Fibroblast of lung (primary cell): ENCODE measurements at regions not wholly inside any gene's neighbourhood (a gene's known extent, or its start where the extent isn't known, plus 50 kb on each side); places are given as distances from the start of the nearest gene placed in this dataset.

Experiments
- EZH2 ChIP-seq: IDR thresholded peaks from 2 replicates; pipeline ENCODE4 v1.5.1; 2012; ENCODE audit warnings: low read length, control low read depth, mild to moderate bottlenecking; ENCODE audit errors: missing control alignments
- TF ChIP-seq, protein P1 (sequence below), 2 donors: IDR thresholded peaks in 1 of 2; conservative IDR thresholded peaks in 1 of 2; 1 replicate in 1 of 2; 2 replicates in 1 of 2; pipeline ENCODE4 v1.5.1; 2011 to 2012; ENCODE audit warnings: low read length in 2 of 2, control low read depth in 1 of 2, inconsistent platforms in 1 of 2, low read depth in 1 of 2, mild to moderate bottlenecking in 1 of 2

DNA sequence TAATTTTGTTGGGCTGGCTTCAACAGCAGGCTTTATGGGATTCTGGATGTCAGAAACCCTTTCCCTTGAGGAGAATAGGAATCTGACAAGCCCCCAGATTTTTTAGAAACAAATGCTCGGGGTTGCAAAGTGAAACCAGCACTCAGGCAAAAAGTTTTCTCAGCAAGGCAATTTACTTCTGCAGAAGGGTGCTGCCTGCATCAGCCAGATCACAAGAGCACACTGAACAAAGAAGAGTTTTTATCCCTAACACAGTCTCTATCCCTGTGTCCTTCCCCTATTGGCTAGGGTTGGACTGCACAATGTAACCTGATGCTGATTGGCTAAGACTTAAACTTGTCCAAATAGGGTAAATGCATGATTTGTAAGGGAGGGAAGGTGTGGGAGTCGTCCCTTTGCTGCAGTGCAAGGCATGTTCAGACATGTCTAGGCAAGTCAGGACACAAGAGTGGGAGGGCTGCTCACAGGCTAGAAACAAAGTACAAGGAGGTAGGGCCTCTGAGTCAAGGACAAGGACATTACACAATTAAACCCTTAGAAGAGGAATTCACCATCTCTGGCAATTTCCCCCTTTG is 175.8 kb downstream of the CCNG2 start:
- TF ChIP-seq, protein P1, sequence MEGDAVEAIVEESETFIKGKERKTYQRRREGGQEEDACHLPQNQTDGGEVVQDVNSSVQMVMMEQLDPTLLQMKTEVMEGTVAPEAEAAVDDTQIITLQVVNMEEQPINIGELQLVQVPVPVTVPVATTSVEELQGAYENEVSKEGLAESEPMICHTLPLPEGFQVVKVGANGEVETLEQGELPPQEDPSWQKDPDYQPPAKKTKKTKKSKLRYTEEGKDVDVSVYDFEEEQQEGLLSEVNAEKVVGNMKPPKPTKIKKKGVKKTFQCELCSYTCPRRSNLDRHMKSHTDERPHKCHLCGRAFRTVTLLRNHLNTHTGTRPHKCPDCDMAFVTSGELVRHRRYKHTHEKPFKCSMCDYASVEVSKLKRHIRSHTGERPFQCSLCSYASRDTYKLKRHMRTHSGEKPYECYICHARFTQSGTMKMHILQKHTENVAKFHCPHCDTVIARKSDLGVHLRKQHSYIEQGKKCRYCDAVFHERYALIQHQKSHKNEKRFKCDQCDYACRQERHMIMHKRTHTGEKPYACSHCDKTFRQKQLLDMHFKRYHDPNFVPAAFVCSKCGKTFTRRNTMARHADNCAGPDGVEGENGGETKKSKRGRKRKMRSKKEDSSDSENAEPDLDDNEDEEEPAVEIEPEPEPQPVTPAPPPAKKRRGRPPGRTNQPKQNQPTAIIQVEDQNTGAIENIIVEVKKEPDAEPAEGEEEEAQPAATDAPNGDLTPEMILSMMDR (conservative IDR thresholded peaks at IDR 0.05 in 1 of 2, IDR thresholded peaks at IDR 0.05 in 1 of 2; ENCODE audit: low read depth in 1 of 2, low read length in 2 of 2): no peak
- no peak for TF ChIP-seq EZH2
